H1 (cell line): ENCODE measurements at regions not wholly inside any gene's neighbourhood (a gene's known extent, or its start where the extent isn't known, plus 50 kb on each side); places are given as distances from the start of the nearest gene placed in this dataset.

Source experiments
- CHD7 ChIP-seq: fragments of 300-600 bp; sonication (generic); IDR thresholded peaks from 2 replicates; pipeline ENCODE4 v1.7.1; 2012; ENCODE audit warnings: low read length, moderate library complexity, mild to moderate bottlenecking, inconsistent platforms; ENCODE audit not compliant: insufficient replicate concordance

DNA sequence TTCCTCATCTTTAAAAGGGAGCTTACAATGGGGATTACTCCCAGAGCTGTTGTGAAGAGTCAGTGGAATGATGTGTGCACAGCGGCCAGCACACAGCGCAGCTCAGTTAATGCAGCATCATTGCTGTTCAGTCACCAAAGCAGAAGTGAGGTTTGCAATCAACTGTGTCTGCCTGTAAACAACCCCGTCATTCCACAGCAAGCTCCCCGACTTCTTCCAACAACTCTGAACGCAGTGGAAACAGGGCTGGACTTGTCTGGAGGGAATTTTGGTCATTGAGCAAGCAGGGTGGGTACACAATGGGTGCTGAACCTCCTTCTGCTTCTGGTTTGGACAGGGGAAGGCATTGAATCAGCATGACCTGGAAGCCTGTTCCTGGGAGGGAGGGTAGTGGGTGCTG, 347.4 kb downstream of the PTPRU start (continued):
- TF ChIP-seq CHD7 = no peak
